ENCODE measurements at regions not wholly inside any gene's neighbourhood (a gene's known extent, or its start where the extent isn't known, plus 50 kb on each side); places are given as distances from the start of the nearest gene placed in this dataset.
A peak's percentile ranks its signal among the peaks of the same experiment; 100 is the strongest.
"Not testable (repeated sequence)": the region's sequence is repeated elsewhere in the genome, so short reads cannot be mapped to it uniquely, and the experiment has no call there.

DNA sequence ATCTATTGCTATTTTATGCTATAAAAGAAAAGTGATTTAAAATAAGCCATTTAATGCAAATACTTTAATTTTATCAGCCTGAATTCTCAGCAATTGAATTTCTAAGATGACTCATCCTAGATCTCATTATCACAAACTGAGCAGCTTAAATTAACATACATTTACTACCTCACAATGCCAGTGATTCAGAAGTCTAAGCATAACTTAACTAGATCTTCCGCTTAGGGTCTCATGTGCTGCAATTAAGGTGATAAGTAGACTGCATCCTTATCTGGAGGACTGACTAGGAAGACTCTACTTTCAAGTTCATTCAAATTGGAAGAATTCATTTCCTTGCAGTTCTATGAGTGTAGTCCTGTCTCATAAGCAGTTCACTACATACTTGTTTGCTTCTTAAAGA lies 286.6 kb downstream of the COL11A1 start:
- DNase-seq = no peak

GRCh38 chr1:102800406-102800805 lies 307.9 kb downstream of the COL11A1 start:
- DNase-seq = no peak

GRCh38 chr1:102799496-102799895 lies 308.8 kb downstream of the COL11A1 start:
- DNase-seq = peak; percentile 3

DNA sequence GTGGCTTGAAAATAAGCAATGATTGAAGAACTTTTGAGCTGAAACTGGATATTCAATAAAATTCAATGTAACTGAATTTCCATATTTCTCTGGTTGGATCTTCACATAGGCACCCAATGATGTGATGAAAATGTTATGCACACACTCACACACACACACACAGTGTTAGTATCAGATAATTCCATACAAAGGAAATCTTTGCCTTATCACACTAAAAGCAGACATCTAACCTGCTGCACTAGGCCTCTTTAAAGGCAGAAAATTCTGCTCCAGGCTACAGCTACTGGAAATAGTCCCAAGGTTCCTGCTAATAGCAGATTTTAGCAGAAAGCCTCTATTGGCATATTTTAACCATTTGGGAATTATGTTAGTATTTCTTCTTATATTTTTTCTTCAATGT lies 309.6 kb downstream of the COL11A1 start:
- no peak for DNase-seq

DNA sequence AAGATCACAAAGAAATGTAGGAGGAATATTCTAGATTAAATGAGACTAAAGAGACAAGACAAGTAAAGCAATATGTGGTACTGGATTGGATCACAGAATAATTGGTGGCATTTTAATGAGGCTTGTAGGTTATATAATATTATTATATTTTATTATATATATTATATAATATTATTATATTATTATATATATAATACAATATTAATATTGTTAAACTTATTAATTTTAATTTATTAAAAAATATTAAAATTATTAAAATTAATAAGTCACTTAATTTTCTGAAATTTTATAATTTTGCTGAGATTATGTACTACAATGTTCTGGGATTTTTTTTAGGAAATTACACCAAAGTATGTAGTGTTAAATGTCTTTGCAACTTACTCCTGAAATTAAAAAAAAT lies 311.9 kb downstream of the COL11A1 start:
- no peak for DNase-seq

DNA sequence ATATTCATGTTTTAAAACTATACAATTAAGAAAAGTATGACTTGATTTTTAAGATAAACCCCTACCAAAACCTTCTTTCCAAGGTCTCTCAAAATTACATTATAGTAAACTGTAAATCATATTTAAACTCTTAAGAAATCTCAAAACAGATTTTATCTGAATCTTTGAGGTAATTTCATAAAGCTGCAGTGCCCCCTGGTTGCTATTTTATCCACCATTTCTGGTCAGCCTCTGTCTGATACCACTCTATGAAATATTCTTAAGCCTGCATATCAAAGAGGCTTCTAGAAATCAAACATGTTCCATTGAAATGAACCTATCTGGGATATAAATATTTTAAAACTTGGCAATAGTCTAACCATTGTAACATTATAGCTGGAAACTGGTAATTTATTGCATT lies 317.3 kb downstream of the COL11A1 start:
- no peak for DNase-seq

GRCh38 chr1:102789951-102790350 lies 318.4 kb downstream of the COL11A1 start:
- not testable (repeated sequence) for DNase-seq

GRCh38 chr1:102783487-102783886 lies 324.8 kb downstream of the COL11A1 start:
- DNase-seq = no peak

- no peak for DNase-seq
These were observed 326.2 kb downstream of the COL11A1 start for GRCh38 chr1:102782144-102782543.

DNA sequence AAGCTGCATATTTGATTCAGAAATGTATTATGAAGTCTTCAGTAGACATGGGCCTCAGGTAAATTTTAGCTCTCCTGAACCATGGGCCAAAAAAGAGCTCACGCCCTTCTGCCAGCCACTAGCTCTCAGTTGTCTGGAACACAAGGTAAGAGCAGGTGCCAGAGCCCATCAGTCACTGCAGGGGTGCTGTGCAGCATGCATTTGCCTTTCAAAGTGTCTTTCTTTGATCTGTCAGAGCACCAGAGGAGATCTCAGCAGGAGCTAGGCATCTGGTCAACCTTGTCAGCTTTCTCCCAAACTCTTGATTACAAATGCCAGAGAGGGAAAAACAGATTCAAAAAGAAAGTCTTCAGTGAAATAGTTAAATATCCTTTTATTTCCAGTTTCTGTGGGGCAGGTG lies 332.3 kb downstream of the COL11A1 start:
- no peak for DNase-seq

- no peak for DNase-seq
These were observed 335.5 kb downstream of the COL11A1 start for GRCh38 chr1:102772831-102773230.

DNA sequence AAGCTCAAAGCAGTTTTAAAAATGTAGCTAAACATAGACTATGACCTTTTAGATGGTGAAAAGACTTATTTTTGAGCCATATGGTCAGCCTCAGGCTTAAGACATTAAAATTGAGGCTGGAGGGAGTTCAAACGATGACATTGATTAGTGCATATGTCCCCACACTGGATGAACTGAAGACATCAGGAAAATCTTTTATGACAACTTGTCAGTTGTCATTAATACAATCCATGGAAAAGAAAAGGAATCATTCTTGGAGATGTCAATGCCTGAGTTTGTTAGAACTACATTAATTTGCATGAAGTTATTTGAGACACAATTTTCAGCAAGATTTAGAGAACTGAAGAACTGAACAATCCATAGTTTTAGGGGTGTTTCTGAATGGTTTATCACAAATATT lies 349.9 kb downstream of the COL11A1 start:
- DNase-seq = no peak

DNA sequence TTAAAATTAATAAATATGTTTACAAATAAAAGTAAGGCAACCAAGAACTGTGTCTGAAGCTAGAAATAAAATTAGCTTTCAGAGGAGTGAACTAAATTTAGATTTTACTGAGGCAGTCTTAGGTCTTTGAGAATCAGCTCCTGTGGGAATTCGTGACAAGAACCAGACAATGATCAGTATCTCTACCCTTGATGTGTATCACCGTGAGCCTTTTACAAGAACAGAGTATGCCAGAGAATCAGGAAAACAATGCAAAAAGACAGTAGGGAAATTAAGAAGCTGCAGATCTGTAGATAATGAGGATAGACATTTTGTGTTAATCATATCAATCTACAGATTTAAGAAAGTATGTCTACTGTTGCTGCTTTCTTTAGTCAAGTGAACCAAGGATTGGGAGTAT lies 351.0 kb downstream of the COL11A1 start:
- no peak for DNase-seq

- no peak for DNase-seq
These were observed 357.2 kb downstream of the COL11A1 start for GRCh38 chr1:102751111-102751510.

- DNase-seq = no peak
These were observed 365.9 kb downstream of the COL11A1 start for GRCh38 chr1:102742426-102742825.

DNA sequence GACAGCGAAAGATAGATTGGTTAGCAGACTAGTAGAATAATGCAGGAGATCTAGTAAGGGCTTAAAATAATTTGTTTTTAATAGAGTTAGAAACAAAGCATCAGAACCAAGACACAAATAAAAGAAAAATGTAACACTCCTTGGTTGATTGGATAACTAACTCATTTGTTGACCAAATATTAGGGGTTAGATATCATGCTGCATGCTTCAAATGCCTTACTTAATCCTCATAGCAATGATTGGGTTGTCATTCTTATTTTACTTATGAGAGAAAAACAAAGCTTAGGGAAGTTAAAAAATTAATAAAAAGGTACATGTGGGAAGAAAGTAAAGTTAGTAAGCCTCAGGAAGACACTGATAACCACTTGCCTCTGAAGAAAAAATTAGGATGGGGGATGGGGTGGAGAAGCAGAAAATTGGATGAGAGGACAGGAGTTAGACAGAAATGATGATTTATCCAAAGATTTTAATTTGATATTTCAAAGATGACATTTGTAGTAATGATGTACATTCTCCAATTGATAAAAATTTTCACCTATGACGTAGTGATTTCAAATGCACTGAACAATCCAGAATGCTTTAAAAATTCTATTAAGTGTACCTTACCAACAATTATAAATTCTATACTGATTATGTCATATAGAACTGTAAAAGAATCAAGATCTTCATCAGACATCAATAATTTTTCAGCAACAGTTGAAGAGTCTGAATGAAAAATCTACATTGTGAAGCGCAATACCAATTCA lies 374.7 kb downstream of the COL11A1 start:
- no peak for DNase-seq

- DNase-seq = peak; percentile 2
These were observed 375.4 kb downstream of the COL11A1 start for GRCh38 chr1:102732927-102733326.

DNA sequence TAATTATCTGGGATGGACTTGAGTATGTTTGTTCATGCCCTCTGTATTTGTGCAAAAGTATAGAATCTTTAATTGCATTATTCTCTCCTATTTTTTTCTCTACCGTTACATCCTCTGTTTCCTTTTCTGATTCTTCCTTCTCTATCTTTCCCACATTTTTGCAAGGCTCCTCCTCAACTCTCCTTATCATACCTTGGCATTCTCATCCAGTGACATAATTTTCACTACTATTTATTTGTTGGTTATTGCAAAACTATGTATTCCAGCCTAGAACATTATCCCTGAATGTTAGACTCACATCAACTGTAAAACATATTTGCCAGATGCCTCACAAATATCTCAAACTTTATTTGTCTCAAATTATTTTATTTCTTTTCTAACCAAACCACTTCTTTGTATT lies 381.9 kb downstream of the COL11A1 start:
- DNase-seq = no peak

DNA sequence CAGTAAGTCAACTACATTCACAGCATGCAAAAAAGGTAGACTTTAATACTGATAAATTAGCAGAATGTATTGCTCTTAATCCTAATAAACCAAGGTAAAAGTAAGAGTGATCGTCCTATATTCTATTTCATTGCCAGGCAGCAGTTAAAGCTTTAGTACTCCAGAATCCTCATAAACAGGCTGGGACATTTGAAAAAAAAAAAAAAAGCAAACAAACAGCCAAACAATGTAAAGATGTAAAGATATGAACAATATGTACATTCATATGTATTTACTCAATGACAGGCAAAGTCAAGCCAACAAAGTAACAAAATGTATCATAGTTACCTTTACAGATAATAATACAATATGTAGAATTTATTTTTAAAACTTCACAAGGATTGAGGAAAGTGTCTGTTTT lies 383.6 kb downstream of the COL11A1 start:
- no peak for DNase-seq

- DNase-seq = peak; percentile 30
These were observed 393.2 kb downstream of the COL11A1 start for GRCh38 chr1:102715150-102715549.

DNA sequence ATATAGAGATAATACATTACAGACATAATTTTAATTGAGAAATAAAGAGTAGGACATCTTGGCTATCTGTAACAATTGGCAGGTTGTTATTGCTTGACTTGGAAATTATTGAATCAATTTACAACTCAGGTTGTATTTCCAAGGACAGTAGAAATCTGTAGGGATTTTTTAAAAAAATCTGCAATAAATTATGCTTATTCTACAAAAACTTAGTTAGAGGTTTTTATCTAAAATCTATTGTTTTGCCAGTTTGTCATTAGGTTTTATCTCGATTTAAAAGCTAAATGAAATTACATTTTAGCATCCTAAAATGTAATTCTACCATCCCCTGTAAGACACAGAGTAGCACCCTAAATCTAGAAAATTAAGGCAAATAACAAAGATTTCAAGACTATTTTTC lies 408.8 kb downstream of the COL11A1 start:
- DNase-seq = no peak

- DNase-seq = no peak
These were observed 415.0 kb downstream of the COL11A1 start for GRCh38 chr1:102693345-102693744.

GRCh38 chr1:102691592-102692090 lies 416.7 kb downstream of the COL11A1 start:
- DNase-seq = no peak

DNA sequence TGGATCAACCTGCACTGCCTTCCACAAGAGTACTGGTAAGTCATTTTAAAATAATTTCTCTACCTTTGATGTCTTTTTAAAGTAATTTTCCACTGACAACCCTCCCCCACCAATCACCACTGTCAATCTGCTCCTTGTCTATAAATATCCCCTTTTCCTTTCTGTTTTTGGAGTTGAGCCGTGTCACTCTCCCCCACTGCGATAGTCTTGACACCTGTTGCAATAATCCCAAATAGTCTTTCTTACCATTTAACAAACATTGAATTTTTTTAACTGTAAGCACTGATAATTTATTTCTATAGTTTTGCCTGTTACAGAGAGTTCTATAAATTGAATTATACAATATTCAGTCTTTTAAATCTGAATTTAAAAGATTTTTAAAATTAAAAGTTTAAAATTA lies 420.9 kb downstream of the COL11A1 start:
- DNase-seq = no peak

GRCh38 chr1:102661481-102661880 lies 446.8 kb downstream of the COL11A1 start:
- DNase-seq = no peak

All from fibroblast of skin of right quadriceps (primary cell).